C1 segment of cervical spinal cord (tissue), 14 donors: ENCODE measurements at regions not wholly inside any gene's neighbourhood (a gene's known extent, or its start where the extent isn't known, plus 50 kb on each side); places are given as distances from the start of the nearest gene placed in this dataset.

ENCODE experiments used
- DNase-seq, 14 donors: peaks; one replicate each; lab custom pipeline; 2025; lab: John Stamatoyannopoulos, UW

GRCh38 chr5:175037820-175038219 lies 313.4 kb downstream of the MSX2 start:
- no peak for DNase-seq

GRCh38 chr5:175035882-175036533 lies 311.6 kb downstream of the MSX2 start:
- no peak for DNase-seq

GRCh38 chr5:175034924-175035323 lies 310.5 kb downstream of the MSX2 start:
- no peak for DNase-seq

- peak in 9 of 14 donors; percentile 2 to 53 (median 28) for DNase-seq
Observed at GRCh38 chr5:175032741-175033151, 308.4 kb downstream of the MSX2 start.

GRCh38 chr5:175032013-175032412 lies 307.6 kb downstream of the MSX2 start:
- DNase-seq: no peak

- no peak for DNase-seq
Observed at GRCh38 chr5:175027390-175027789, 303.0 kb downstream of the MSX2 start.

- DNase-seq: no peak
Observed at GRCh38 chr5:175025077-175025476, 300.7 kb downstream of the MSX2 start.

GRCh38 chr5:175021841-175022625 lies 297.7 kb downstream of the MSX2 start:
- no peak for DNase-seq

- no peak for DNase-seq
Observed at GRCh38 chr5:175021321-175021720, 296.9 kb downstream of the MSX2 start.

- no peak for DNase-seq
Observed at GRCh38 chr5:175015028-175015685, 290.8 kb downstream of the MSX2 start.

GRCh38 chr5:175013251-175013650 lies 288.9 kb downstream of the MSX2 start:
- DNase-seq: no peak

- DNase-seq: no peak
Observed at GRCh38 chr5:175012267-175012666, 287.9 kb downstream of the MSX2 start.

- no peak for DNase-seq
Observed at GRCh38 chr5:175003531-175003930, 279.1 kb downstream of the MSX2 start.

- DNase-seq: no peak
Observed at GRCh38 chr5:175001876-175002645, 277.7 kb downstream of the MSX2 start.

GRCh38 chr5:175001311-175001710 lies 276.9 kb downstream of the MSX2 start:
- DNase-seq: no peak

GRCh38 chr5:174999581-174999980 lies 275.2 kb downstream of the MSX2 start:
- no peak for DNase-seq

GRCh38 chr5:174998131-174998730 lies 273.8 kb downstream of the MSX2 start:
- DNase-seq: no peak

GRCh38 chr5:174997688-174998087 lies 273.3 kb downstream of the MSX2 start:
- no peak for DNase-seq

GRCh38 chr5:174996941-174997340 lies 272.6 kb downstream of the MSX2 start:
- no peak for DNase-seq

- DNase-seq: no peak
Observed at GRCh38 chr5:174995827-174996226, 271.4 kb downstream of the MSX2 start.

- no peak for DNase-seq
Observed at GRCh38 chr5:174991847-174992246, 267.5 kb downstream of the MSX2 start.
